ENCODE measurements at regions not wholly inside any gene's neighbourhood (a gene's known extent, or its start where the extent isn't known, plus 50 kb on each side); places are given as distances from the start of the nearest gene placed in this dataset.

DNA sequence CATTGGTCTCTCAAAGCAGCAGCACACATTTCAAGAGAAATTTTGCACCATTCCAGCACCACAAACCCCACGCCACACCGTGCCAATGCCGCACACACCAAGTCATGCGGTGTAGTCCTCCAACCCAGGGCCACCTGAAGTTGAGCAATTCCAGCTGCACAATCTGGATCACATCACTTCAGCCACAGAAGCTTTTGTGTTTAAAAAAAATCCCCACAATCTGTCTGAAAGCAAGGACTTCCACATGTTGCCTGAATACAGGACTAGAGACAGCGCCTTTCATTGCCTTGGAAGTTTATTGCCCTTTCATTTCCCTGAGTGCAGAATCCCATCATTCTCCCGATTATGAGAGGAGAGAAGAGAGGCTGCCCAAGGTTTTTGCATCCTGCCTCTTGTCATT, 175.6 kb upstream of the BCL6 start:
- no peak overlapping the region for H3K4ac ChIP-seq (ENCODE audit: low read depth, low read length)
- H2BK5ac ChIP-seq (ENCODE audit: insufficient read length, low read length): no peak overlapping the region
- no peak overlapping the region for H2AFZ ChIP-seq (ENCODE audit: low read length)
- no peak overlapping the region for H2BK15ac ChIP-seq (ENCODE audit: low read depth, low read length)
- no peak overlapping the region for H2BK12ac ChIP-seq (ENCODE audit: insufficient read length, low read depth, low read length)
- Mint-ChIP-seq H3K4me3 (no peak overlapping the region), H3K4me1 (peaks cover 33 to 38% of the 10 kb centered on the region in 2 experiments), H3K36me3 (ENCODE audit: insufficient read depth in 1 of 3, low read depth in 3 of 3) (peaks cover 0 to 25% (median 18%) of the 10 kb centered on the region in 3 experiments; a peak in 6 of 7 replicates), H3K9me3 (peaks cover 20 to 23% of the 10 kb centered on the region in 2 experiments), H3K27ac (no peak overlapping the region), H3K27me3 (ENCODE audit: low read depth) (no peaks in the 10 kb centered on the region; the same call in 1 of the 2 replicates)
- H2BK120ac ChIP-seq (ENCODE audit: low read depth, low read length, poor library complexity, severe bottlenecking): no peak overlapping the region
- peaks cover 16% of the 10 kb centered on the region; the same call in 1 of the 2 replicates for H3K4me1 ChIP-seq (ENCODE audit: insufficient read depth, low read length)
- no peak overlapping the region for H4K5ac ChIP-seq (ENCODE audit: insufficient read length, low read depth, low read length)
- no peak overlapping the region for H3K18ac ChIP-seq (ENCODE audit: insufficient read length, low read depth, low read length)
- no peak overlapping the region for H3K27ac ChIP-seq (ENCODE audit: insufficient read length, low read depth, low read length)
- H2BK20ac ChIP-seq (ENCODE audit: low read depth, low read length, poor library complexity, severe bottlenecking): no peak overlapping the region
- H3K14ac ChIP-seq (ENCODE audit: insufficient read depth, low read length): no peak overlapping the region
- no peak overlapping the region for H3K4me2 ChIP-seq (ENCODE audit: insufficient read depth, insufficient read length, low read length)
- H3K23me2 ChIP-seq (ENCODE audit: insufficient read length, low read depth, low read length, poor library complexity, severe bottlenecking): no peaks in the 10 kb centered on the region
- H3T11ph ChIP-seq (ENCODE audit: low read length): no peak overlapping the region
- H3K79me2 ChIP-seq (ENCODE audit: insufficient read depth, low read length): no peaks in the 10 kb centered on the region
- H3K23ac ChIP-seq (ENCODE audit: insufficient read length, low read depth, low read length): no peak overlapping the region
- no peak overlapping the region for H3K56ac ChIP-seq (ENCODE audit: insufficient read length, low read depth, low read length)
- no peaks in the 10 kb centered on the region for H3K27me3 ChIP-seq (ENCODE audit: insufficient read depth, low read length)
- H4K8ac ChIP-seq (replicated peaks; ENCODE audit: insufficient read length, low read depth, low read length): no peak overlapping the region
- H3K9me3 ChIP-seq (ENCODE audit: control insufficient read depth, low read depth, low read length): no peaks in the 10 kb centered on the region
- H3K79me1 ChIP-seq (ENCODE audit: insufficient read depth, low read depth, low read length, poor library complexity, severe bottlenecking): no peaks in the 10 kb centered on the region
- DNase-seq: no peak
- no peak overlapping the region for H4K91ac ChIP-seq (ENCODE audit: insufficient read length, low read depth, low read length)
- no peak overlapping the region for H3K9ac ChIP-seq (ENCODE audit: extremely low read depth, insufficient read length, low read length)
- H2AK5ac ChIP-seq (ENCODE audit: insufficient read length, low read length): no peak overlapping the region
- H4K20me1 ChIP-seq (ENCODE audit: control insufficient read depth, insufficient read depth, insufficient read length): no peaks in the 10 kb centered on the region
- no CpG with 5 or more reads among the region's 6 CpGs for WGBS (ENCODE audit: extremely low coverage, insufficient read length, low lambda C conversion rate)
- TF ChIP-seq, protein P1, sequence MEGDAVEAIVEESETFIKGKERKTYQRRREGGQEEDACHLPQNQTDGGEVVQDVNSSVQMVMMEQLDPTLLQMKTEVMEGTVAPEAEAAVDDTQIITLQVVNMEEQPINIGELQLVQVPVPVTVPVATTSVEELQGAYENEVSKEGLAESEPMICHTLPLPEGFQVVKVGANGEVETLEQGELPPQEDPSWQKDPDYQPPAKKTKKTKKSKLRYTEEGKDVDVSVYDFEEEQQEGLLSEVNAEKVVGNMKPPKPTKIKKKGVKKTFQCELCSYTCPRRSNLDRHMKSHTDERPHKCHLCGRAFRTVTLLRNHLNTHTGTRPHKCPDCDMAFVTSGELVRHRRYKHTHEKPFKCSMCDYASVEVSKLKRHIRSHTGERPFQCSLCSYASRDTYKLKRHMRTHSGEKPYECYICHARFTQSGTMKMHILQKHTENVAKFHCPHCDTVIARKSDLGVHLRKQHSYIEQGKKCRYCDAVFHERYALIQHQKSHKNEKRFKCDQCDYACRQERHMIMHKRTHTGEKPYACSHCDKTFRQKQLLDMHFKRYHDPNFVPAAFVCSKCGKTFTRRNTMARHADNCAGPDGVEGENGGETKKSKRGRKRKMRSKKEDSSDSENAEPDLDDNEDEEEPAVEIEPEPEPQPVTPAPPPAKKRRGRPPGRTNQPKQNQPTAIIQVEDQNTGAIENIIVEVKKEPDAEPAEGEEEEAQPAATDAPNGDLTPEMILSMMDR (conservative IDR thresholded peaks at IDR 0.05): no peak

All from H9 (cell line).